22Rv1 (cell line): ENCODE measurements at regions not wholly inside any gene's neighbourhood (a gene's known extent, or its start where the extent isn't known, plus 50 kb on each side); places are given as distances from the start of the nearest gene placed in this dataset.

ENCODE experiments used
- CTCF ChIP-seq: fragments of 450-650 bp; IDR thresholded peaks from 2 replicates; pipeline ENCODE4 v1.5.1; 2017; ENCODE audit warnings: mild to moderate bottlenecking
- ZFX ChIP-seq: fragments of 450-650 bp; IDR thresholded peaks from 2 replicates; pipeline ENCODE4 v1.6.1; 2017; ENCODE audit warnings: antibody characterized with exemption, borderline replicate concordance

GRCh38 chr14:25349269-25349668 is 299.3 kb upstream of the STXBP6 start:
- TF ChIP-seq ZFX (no peak), CTCF (no peak)
